ENCODE measurements at regions not wholly inside any gene's neighbourhood (a gene's known extent, or its start where the extent isn't known, plus 50 kb on each side); places are given as distances from the start of the nearest gene placed in this dataset.

- TF ChIP-seq CTCF (CRISPR knock-in tag; IDR thresholded peaks at IDR 0.05) (no peak), FOXA1 (IDR thresholded peaks at IDR 0.05) (no peak), FOXA1 (CRISPR knock-in tag; IDR thresholded peaks at IDR 0.05) (no peak), PCBP2 (optimal IDR thresholded peaks at IDR 0.05; ENCODE audit: low read depth, low read length, poor library complexity, severe bottlenecking) (no peak), ZNF496 (CRISPR knock-in tag; IDR thresholded peaks at IDR 0.05; ENCODE audit: insufficient replicate concordance) (no peak), HCFC1 (IDR thresholded peaks at IDR 0.05; ENCODE audit: low read depth, low read length) (no peak), MAFF (IDR thresholded peaks at IDR 0.05; ENCODE audit: low read depth, low read length) (no peak), ZBTB40 (IDR thresholded peaks at IDR 0.05) (no peak), ZBTB40 (CRISPR knock-in tag; IDR thresholded peaks at IDR 0.05) (no peak), HDAC2 (CRISPR knock-in tag; IDR thresholded peaks at IDR 0.05) (no peak), EED (CRISPR knock-in tag; IDR thresholded peaks at IDR 0.05) (no peak), MXI1 (IDR thresholded peaks at IDR 0.05; ENCODE audit: borderline replicate concordance, low read depth, low read length) (no peak), POLR2AphosphoS5 (IDR thresholded peaks at IDR 0.05; ENCODE audit: low read depth, low read length) (no peak), REST (IDR thresholded peaks at IDR 0.05; ENCODE audit: borderline replicate concordance in 1 of 2, low read depth in 1 of 2, low read length in 2 of 2) (no peak)
Measured at GRCh38 chrY:8536277-8536676, 801.0 kb upstream of the TSPY4 start.

Measured in HepG2 (cell line).